Activated CD4-positive, CD25-positive, alpha-beta regulatory T cell treated with anti-CD3 and anti-CD28 coated beads, Interleukin-2, amount 50 U/mL, for 16 hours (primary cell): ENCODE measurements at regions not wholly inside any gene's neighbourhood (a gene's known extent, or its start where the extent isn't known, plus 50 kb on each side); places are given as distances from the start of the nearest gene placed in this dataset.
"Not testable (repeated sequence)": the region's sequence is repeated elsewhere in the genome, so short reads cannot be mapped to it uniquely, and the experiment has no call there.

Source experiments
- DNase-seq: peaks from one replicate; pipeline ENCODE4 v3.0.0-alpha.2; 2020; ENCODE audit warnings: low read depth, low spot score

- no peak for DNase-seq
These were observed 70.0 kb downstream of the LMO4 start for GRCh38 chr1:87398641-87399040.

GRCh38 chr1:87399264-87399663 lies 70.6 kb downstream of the LMO4 start:
- no peak for DNase-seq

- DNase-seq, result no peak
These were observed 71.0 kb downstream of the LMO4 start for GRCh38 chr1:87399701-87400100.

GRCh38 chr1:87400813-87401212 lies 72.1 kb downstream of the LMO4 start:
- DNase-seq, result no peak

GRCh38 chr1:87402241-87403002 lies 73.7 kb downstream of the LMO4 start:
- no peak for DNase-seq

GRCh38 chr1:87403061-87403820 lies 74.6 kb downstream of the LMO4 start:
- no peak for DNase-seq

- no peak for DNase-seq
These were observed 75.6 kb downstream of the LMO4 start for GRCh38 chr1:87404296-87404695.

- DNase-seq, result no peak
These were observed 80.1 kb downstream of the LMO4 start for GRCh38 chr1:87408665-87409248.

- no peak for DNase-seq
These were observed 82.2 kb downstream of the LMO4 start for GRCh38 chr1:87410776-87411480.

- DNase-seq, result not testable (repeated sequence)
These were observed 85.2 kb downstream of the LMO4 start for GRCh38 chr1:87413846-87414245.

GRCh38 chr1:87418048-87418447 lies 89.4 kb downstream of the LMO4 start:
- DNase-seq, result no peak

GRCh38 chr1:87421809-87422208 lies 93.1 kb downstream of the LMO4 start:
- no peak for DNase-seq

GRCh38 chr1:87424541-87424940 lies 95.9 kb downstream of the LMO4 start:
- no peak for DNase-seq

- DNase-seq, result no peak
These were observed 98.0 kb downstream of the LMO4 start for GRCh38 chr1:87426463-87427249.

GRCh38 chr1:87428367-87428766 lies 99.7 kb downstream of the LMO4 start:
- DNase-seq, result no peak

GRCh38 chr1:87428883-87429282 lies 100.2 kb downstream of the LMO4 start:
- DNase-seq, result no peak

- no peak for DNase-seq
These were observed 104.0 kb downstream of the LMO4 start for GRCh38 chr1:87432685-87433084.

GRCh38 chr1:87433101-87433500 lies 104.4 kb downstream of the LMO4 start:
- not testable (repeated sequence) for DNase-seq

- DNase-seq, result no peak
These were observed 106.8 kb downstream of the LMO4 start for GRCh38 chr1:87435484-87435883.

GRCh38 chr1:87436115-87436514 lies 107.4 kb downstream of the LMO4 start:
- not testable (repeated sequence) for DNase-seq

- DNase-seq, result no peak
These were observed 107.9 kb downstream of the LMO4 start for GRCh38 chr1:87436534-87436933.
